Fibroblast of villous mesenchyme (primary cell): ENCODE measurements at regions not wholly inside any gene's neighbourhood (a gene's known extent, or its start where the extent isn't known, plus 50 kb on each side); places are given as distances from the start of the nearest gene placed in this dataset.

ENCODE experiments used
- DNase-seq: peaks from one replicate; pipeline ENCODE4 v3.0.0-alpha.2; 2010; ENCODE audit warnings: low read depth
- H3K4me3 ChIP-seq: 2 replicates; pipeline ENCODE4 v1.5.1; 2011; ENCODE audit warnings: low read depth, mild to moderate bottlenecking, low read length
- CTCF ChIP-seq: IDR thresholded peaks from 2 replicates; pipeline ENCODE4 v1.5.1; 2012; ENCODE audit warnings: low read depth, mild to moderate bottlenecking, low read length; ENCODE audit not compliant: insufficient read depth

GRCh38 chr1:239833723-239834122, 258.0 kb upstream of the FMN2 start:
- H3K4me3 ChIP-seq = no peak overlapping the region
- no peak for DNase-seq
- TF ChIP-seq CTCF = no peak

GRCh38 chr1:239835946-239836440, 255.7 kb upstream of the FMN2 start:
- TF ChIP-seq CTCF = no peak
- no peak overlapping the region for H3K4me3 ChIP-seq
- no peak for DNase-seq

- TF ChIP-seq CTCF = no peak
- DNase-seq = no peak
- H3K4me3 ChIP-seq = no peak overlapping the region
Measured at GRCh38 chr1:239840336-239840735, 251.3 kb upstream of the FMN2 start.

GRCh38 chr1:239840790-239841189, 250.9 kb upstream of the FMN2 start:
- DNase-seq = no peak
- no peak overlapping the region for H3K4me3 ChIP-seq
- no peak for TF ChIP-seq CTCF

- H3K4me3 ChIP-seq = no peak overlapping the region
- no peak for TF ChIP-seq CTCF
Measured at GRCh38 chr1:239841631-239842030, 250.1 kb upstream of the FMN2 start.

GRCh38 chr1:239843541-239843940, 248.1 kb upstream of the FMN2 start:
- no peak overlapping the region for H3K4me3 ChIP-seq
- no peak for TF ChIP-seq CTCF
- DNase-seq = no peak

More at GRCh38 chr1:239841631-239842030, 250.1 kb upstream of the FMN2 start:
- DNase-seq = no peak

- TF ChIP-seq CTCF = no peak
- no peak for DNase-seq
Measured at GRCh38 chr1:239844833-239845232, 246.8 kb upstream of the FMN2 start.

More at GRCh38 chr1:239844833-239845232, 246.8 kb upstream of the FMN2 start:
- H3K4me3 ChIP-seq = no peak overlapping the region
